ENCODE measurements at regions not wholly inside any gene's neighbourhood (a gene's known extent, or its start where the extent isn't known, plus 50 kb on each side); places are given as distances from the start of the nearest gene placed in this dataset.
A peak's percentile ranks its signal among the peaks of the same experiment; 100 is the strongest.

- no peak overlapping the region for H3K4me3 ChIP-seq (IDR thresholded peaks at IDR 0.05; ENCODE audit: insufficient read depth, low read depth, low read length)
- H3K4me1 ChIP-seq (ENCODE audit: low read depth, poor library complexity, severe bottlenecking), result no peaks in the 10 kb centered on the region
- H3K27ac ChIP-seq, result no peak overlapping the region
- no peaks in the 10 kb centered on the region for H3K36me3 ChIP-seq (ENCODE audit: insufficient read depth)
- TF ChIP-seq CTCF (conservative IDR thresholded peaks at IDR 0.05; ENCODE audit: low read depth, low read length), result no peak
- 0 out of 2 replicates have a peak overlapping the region, but pooled peaks have one; percentile 8 for H2AFZ ChIP-seq (ENCODE audit: low read depth)
- no peak overlapping the region for H3K9ac ChIP-seq
- no peaks in the 10 kb centered on the region for H3K27me3 ChIP-seq (ENCODE audit: insufficient read depth, low read depth)
- H4K20me1 ChIP-seq (ENCODE audit: insufficient read depth), result no peaks in the 10 kb centered on the region
- H3K4me2 ChIP-seq, result no peak overlapping the region
- H3K79me2 ChIP-seq (ENCODE audit: insufficient read depth, low read depth), result no peaks in the 10 kb centered on the region
Observed at GRCh38 chr3:163474766-163475165, 1603.5 kb downstream of the SI start.

- Histone ChIP-seq H3K4me2 (no peak overlapping the region), H3K4me1 (ENCODE audit: low read depth, poor library complexity, severe bottlenecking) (no peaks in the 10 kb centered on the region), H3K79me2 (ENCODE audit: insufficient read depth, low read depth) (no peaks in the 10 kb centered on the region), H3K9ac (no peak overlapping the region), H3K36me3 (ENCODE audit: insufficient read depth) (no peaks in the 10 kb centered on the region), H3K4me3 (IDR thresholded peaks at IDR 0.05; ENCODE audit: insufficient read depth, low read depth, low read length) (no peak overlapping the region), H3K27me3 (ENCODE audit: insufficient read depth, low read depth) (no peaks in the 10 kb centered on the region), H2AFZ (ENCODE audit: low read depth) (no peak overlapping the region), H4K20me1 (ENCODE audit: insufficient read depth) (no peaks in the 10 kb centered on the region), H3K27ac (no peak overlapping the region)
- no peak for TF ChIP-seq CTCF (conservative IDR thresholded peaks at IDR 0.05; ENCODE audit: low read depth, low read length)
Observed at GRCh38 chr3:163468531-163469335, 1609.6 kb downstream of the SI start.

- no peak overlapping the region for H3K9ac ChIP-seq
- H3K36me3 ChIP-seq (ENCODE audit: insufficient read depth), result no peaks in the 10 kb centered on the region; the same call in 1 of the 2 replicates
- no peaks in the 10 kb centered on the region for H3K27me3 ChIP-seq (ENCODE audit: insufficient read depth, low read depth)
- H3K4me2 ChIP-seq, result no peak overlapping the region
- H3K4me1 ChIP-seq (ENCODE audit: low read depth, poor library complexity, severe bottlenecking), result no peaks in the 10 kb centered on the region
- no peak overlapping the region for H3K4me3 ChIP-seq (IDR thresholded peaks at IDR 0.05; ENCODE audit: insufficient read depth, low read depth, low read length)
- no peak overlapping the region for H3K27ac ChIP-seq
- H4K20me1 ChIP-seq (ENCODE audit: insufficient read depth), result no peaks in the 10 kb centered on the region
- no peak overlapping the region for H2AFZ ChIP-seq (ENCODE audit: low read depth)
- no peak for TF ChIP-seq CTCF (conservative IDR thresholded peaks at IDR 0.05; ENCODE audit: low read depth, low read length)
- H3K79me2 ChIP-seq (ENCODE audit: insufficient read depth, low read depth), result no peaks in the 10 kb centered on the region
Observed at GRCh38 chr3:163462446-163462845, 1615.8 kb downstream of the SI start.

- Histone ChIP-seq H3K4me2 (no peak overlapping the region), H3K27me3 (ENCODE audit: insufficient read depth, low read depth) (no peaks in the 10 kb centered on the region), H3K4me1 (ENCODE audit: low read depth, poor library complexity, severe bottlenecking) (no peaks in the 10 kb centered on the region), H3K36me3 (ENCODE audit: insufficient read depth) (no peaks in the 10 kb centered on the region), H3K27ac (no peak overlapping the region), H2AFZ (ENCODE audit: low read depth) (no peak overlapping the region), H3K9ac (no peak overlapping the region), H3K4me3 (IDR thresholded peaks at IDR 0.05; ENCODE audit: insufficient read depth, low read depth, low read length) (no peak overlapping the region), H4K20me1 (ENCODE audit: insufficient read depth) (no peaks in the 10 kb centered on the region), H3K79me2 (ENCODE audit: insufficient read depth, low read depth) (no peaks in the 10 kb centered on the region)
- TF ChIP-seq CTCF (conservative IDR thresholded peaks at IDR 0.05; ENCODE audit: low read depth, low read length), result no peak
Observed at GRCh38 chr3:163450698-163451097, 1627.6 kb downstream of the SI start.

Data from KMS-11 (cell line).